ENCODE measurements at regions not wholly inside any gene's neighbourhood (a gene's known extent, or its start where the extent isn't known, plus 50 kb on each side); places are given as distances from the start of the nearest gene placed in this dataset.

GRCh38 chr9:115360122-115360521, 242.2 kb upstream of the TNC start (continued):
- TF ChIP-seq ZNF281 (CRISPR knock-in tag; IDR thresholded peaks at IDR 0.05; ENCODE audit: borderline replicate concordance) (no peak), RBM22 (optimal IDR thresholded peaks at IDR 0.05; ENCODE audit: low read length) (no peak), ZNF674 (CRISPR knock-in tag; IDR thresholded peaks at IDR 0.05; ENCODE audit: low read depth) (no peak), RCOR2 (CRISPR knock-in tag; IDR thresholded peaks at IDR 0.05) (no peak)

- intact Hi-C loops (cut with micrococcal nuclease; ENCODE audit: unreplicated experiment) (no loop called here), in situ Hi-C loops (cut with HindIII; ENCODE audit: extremely low pct_ligation_motif_present, low pct_unique_long_range_greater_than_20kb) (no loop called here)
- no peak overlapping the region for H3K4me3 ChIP-seq (replicated peaks in 1 of 3; ENCODE audit: insufficient read depth in 1 of 3, low read depth in 2 of 3, low read length in 3 of 3)
- H4K20me1 ChIP-seq (ENCODE audit: insufficient read depth, low read length): no peaks in the 10 kb centered on the region
- no peaks in the 10 kb centered on the region for H3K4me1 ChIP-seq (ENCODE audit: insufficient read depth, low read length)
- ChIA-PET CTCF (ENCODE audit: low intra/inter-chr PET ratio, low total read pairs) (no interaction called here), POLR2A (no interaction called here)
- no peaks in the 10 kb centered on the region for H3K27me3 ChIP-seq (ENCODE audit: control insufficient read depth in 1 of 2, insufficient read depth in 2 of 2, low read length in 2 of 2)
- no peak overlapping the region for H2AFZ ChIP-seq (ENCODE audit: low read length)
- DNase-seq (ENCODE audit: low spot score): no peak
- no peak overlapping the region for H3K9ac ChIP-seq (ENCODE audit: insufficient read depth, low read depth, low read length)
- H3K36me3 ChIP-seq (replicated peaks in 1 of 2; ENCODE audit: control insufficient read depth in 1 of 2, insufficient read depth in 2 of 2, low read length in 2 of 2): no peaks in the 10 kb centered on the region
- no peak overlapping the region for H3K27ac ChIP-seq (ENCODE audit: extremely low read length, insufficient read depth, low read length)
- no peak for ATAC-seq
- H3K79me2 ChIP-seq (ENCODE audit: insufficient read depth, low read length): no peaks in the 10 kb centered on the region
- BruUV-seq (replicated peaks): no TSS peak
- no peak for FAIRE-seq
- H3K9me3 ChIP-seq (ENCODE audit: low read length): no peaks in the 10 kb centered on the region
- no peak overlapping the region for H3K4me2 ChIP-seq (ENCODE audit: low read depth, low read length)
- 30% methylated on average over 2 of the region's 2 CpGs for WGBS (ENCODE audit: low lambda C conversion rate)
- no peak for TF ChIP-seq THAP7 (CRISPR knock-in tag; IDR thresholded peaks at IDR 0.05)
- no peak for TF ChIP-seq ZBTB21 (CRISPR knock-in tag; IDR thresholded peaks at IDR 0.05)
- TF ChIP-seq ZHX2 (IDR thresholded peaks at IDR 0.05; ENCODE audit: low read depth): no peak
- TF ChIP-seq ZHX2 (CRISPR knock-in tag; IDR thresholded peaks at IDR 0.05; ENCODE audit: borderline replicate concordance): no peak
- TF ChIP-seq TOPORS (CRISPR knock-in tag; IDR thresholded peaks at IDR 0.05): no peak
- TF ChIP-seq ZNF292 (CRISPR knock-in tag; IDR thresholded peaks at IDR 0.05; ENCODE audit: borderline replicate concordance, low read depth): no peak
These were observed 244.1 kb upstream of the TNC start for GRCh38 chr9:115362101-115362500.
